Natural killer cell (primary cell): ENCODE measurements at regions not wholly inside any gene's neighbourhood (a gene's known extent, or its start where the extent isn't known, plus 50 kb on each side); places are given as distances from the start of the nearest gene placed in this dataset.

Source experiments
- ATAC-seq, 3 donors: fragments of 150-1000 bp in 2 of 3; fragments of 200-7000 bp in 1 of 3; cut with Tn5 transposase; 1 replicate in 1 of 3; 2 replicates in 2 of 3; pipeline ENCODE4 v1.10.0; 2021; ENCODE audit warnings: mild to moderate bottlenecking in 2 of 3, moderate library complexity in 2 of 3
- DNase-seq, 2 donors: peaks; one replicate each; pipeline versions ENCODE4 v3.0.0 to v3.0.0-alpha.2; 2013 to 2021; ENCODE audit warnings: mixed read lengths in 1 of 2
- H3K27ac ChIP-seq: one replicate; pipeline ENCODE4 v1.5.1; 2013; ENCODE audit warnings: mild to moderate bottlenecking, low read length
- H3K27me3 ChIP-seq: one replicate; pipeline ENCODE4 v1.6.1; 2013; ENCODE audit warnings: low read length; ENCODE audit not compliant: control insufficient read depth, insufficient read depth
- H3K36me3 ChIP-seq: one replicate; pipeline ENCODE4 v1.6.1; 2013; ENCODE audit warnings: low read length; ENCODE audit not compliant: control insufficient read depth, insufficient read depth
- H3K4me1 ChIP-seq: one replicate; pipeline ENCODE4 v1.6.1; 2013; ENCODE audit warnings: low read length; ENCODE audit not compliant: control insufficient read depth, insufficient read depth
- H3K4me3 ChIP-seq: one replicate; pipeline ENCODE4 v1.5.1; 2013; ENCODE audit warnings: low read length
- H3K9me3 ChIP-seq: one replicate; pipeline ENCODE4 v1.6.1; 2013; ENCODE audit warnings: low read length; ENCODE audit not compliant: control insufficient read depth, insufficient read depth
- H3K27ac Mint-ChIP-seq, 2 donors: one replicate each; pipeline ENCODE4 v1.8.0; 2022; ENCODE audit warnings: mild to moderate bottlenecking in 2 of 2, mixed read lengths in 2 of 2, moderate library complexity in 1 of 2
- H3K27me3 Mint-ChIP-seq, 2 donors: one replicate each; pipeline ENCODE4 v1.8.0; 2022; ENCODE audit warnings: low read depth in 2 of 2, mixed read lengths in 2 of 2
- H3K36me3 Mint-ChIP-seq: one replicate; pipeline ENCODE4 v1.8.0; 2022; ENCODE audit warnings: mixed read lengths
- H3K4me1 Mint-ChIP-seq, 2 donors: one replicate each; pipeline ENCODE4 v1.8.0; 2022; ENCODE audit warnings: mixed read lengths in 2 of 2
- H3K4me3 Mint-ChIP-seq: one replicate; pipeline ENCODE4 v1.8.0; 2022; ENCODE audit warnings: mild to moderate bottlenecking, moderate library complexity, mixed read lengths
- H3K9me3 Mint-ChIP-seq, 2 donors: one replicate each; pipeline ENCODE4 v1.8.0; 2022; ENCODE audit warnings: mixed read lengths in 2 of 2
- WGBS: methylation state at CpG from one replicate; pipeline ENCODE4 v1.1.7; 2013; ENCODE audit warnings: missing lambda C conversion rate; ENCODE audit not compliant: insufficient coverage; 5-methylcytosine and 5-hydroxymethylcytosine counted together
- intact Hi-C: fragments of 100-400 bp; cut with micrococcal nuclease; formaldehyde crosslinking; loops from one replicate; pipeline ENCODE4 v1.14.2; 2022
- TF ChIP-seq, protein P1 (sequence below): fragments of 200-600 bp; IDR thresholded peaks from one replicate; pipeline ENCODE4 v1.8.0; 2022; ENCODE audit warnings: antibody characterized with exemption

GRCh38 chr3:152550284-152550683, 281.6 kb downstream of the MBNL1 start:
- Histone ChIP-seq H3K27ac (no peak overlapping the region), H3K4me3 (no peak overlapping the region), H3K27me3 (no peaks in the 10 kb centered on the region), H3K4me1 (no peaks in the 10 kb centered on the region), H3K9me3 (no peaks in the 10 kb centered on the region), H3K36me3 (no peaks in the 10 kb centered on the region)
- Mint-ChIP-seq H3K4me1 (no peaks in the 10 kb centered on the region), H3K4me3 (no peak overlapping the region), H3K27ac (no peak overlapping the region), H3K9me3 (peaks cover 0 to 2% of the 10 kb centered on the region in 2 donors), H3K27me3 (no peaks in the 10 kb centered on the region), H3K36me3 (no peaks in the 10 kb centered on the region)
- no peak for DNase-seq
- TF ChIP-seq, protein P1, sequence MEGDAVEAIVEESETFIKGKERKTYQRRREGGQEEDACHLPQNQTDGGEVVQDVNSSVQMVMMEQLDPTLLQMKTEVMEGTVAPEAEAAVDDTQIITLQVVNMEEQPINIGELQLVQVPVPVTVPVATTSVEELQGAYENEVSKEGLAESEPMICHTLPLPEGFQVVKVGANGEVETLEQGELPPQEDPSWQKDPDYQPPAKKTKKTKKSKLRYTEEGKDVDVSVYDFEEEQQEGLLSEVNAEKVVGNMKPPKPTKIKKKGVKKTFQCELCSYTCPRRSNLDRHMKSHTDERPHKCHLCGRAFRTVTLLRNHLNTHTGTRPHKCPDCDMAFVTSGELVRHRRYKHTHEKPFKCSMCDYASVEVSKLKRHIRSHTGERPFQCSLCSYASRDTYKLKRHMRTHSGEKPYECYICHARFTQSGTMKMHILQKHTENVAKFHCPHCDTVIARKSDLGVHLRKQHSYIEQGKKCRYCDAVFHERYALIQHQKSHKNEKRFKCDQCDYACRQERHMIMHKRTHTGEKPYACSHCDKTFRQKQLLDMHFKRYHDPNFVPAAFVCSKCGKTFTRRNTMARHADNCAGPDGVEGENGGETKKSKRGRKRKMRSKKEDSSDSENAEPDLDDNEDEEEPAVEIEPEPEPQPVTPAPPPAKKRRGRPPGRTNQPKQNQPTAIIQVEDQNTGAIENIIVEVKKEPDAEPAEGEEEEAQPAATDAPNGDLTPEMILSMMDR, result no peak
- 100% methylated on average over 1 of the region's 1 CpG for WGBS
- ATAC-seq, result no peak
- intact Hi-C loops, result no loop called here

- ATAC-seq (no peak), DNase-seq (no peak)
- H3K4me3 ChIP-seq, result no peak overlapping the region
- WGBS, result 91% methylated on average over 3 of the region's 3 CpGs
- intact Hi-C loops, result no loop called here
- no peaks in the 10 kb centered on the region for H3K9me3 Mint-ChIP-seq
- H3K27me3 ChIP-seq, result no peaks in the 10 kb centered on the region
- H3K9me3 ChIP-seq, result no peaks in the 10 kb centered on the region
- no peaks in the 10 kb centered on the region for H3K36me3 Mint-ChIP-seq
- TF ChIP-seq, protein P1, result no peak
- no peaks in the 10 kb centered on the region for H3K27me3 Mint-ChIP-seq
- peaks cover 26 to 27% of the 10 kb centered on the region in 2 donors for H3K4me1 Mint-ChIP-seq
- no peak overlapping the region for H3K4me3 Mint-ChIP-seq
- H3K27ac ChIP-seq, result no peak overlapping the region
- H3K36me3 ChIP-seq, result no peaks in the 10 kb centered on the region
- H3K4me1 ChIP-seq, result no peaks in the 10 kb centered on the region
- no peak overlapping the region for H3K27ac Mint-ChIP-seq
These were observed 280.0 kb upstream of the P2RY1 start for GRCh38 chr3:152554980-152555379.

DNA sequence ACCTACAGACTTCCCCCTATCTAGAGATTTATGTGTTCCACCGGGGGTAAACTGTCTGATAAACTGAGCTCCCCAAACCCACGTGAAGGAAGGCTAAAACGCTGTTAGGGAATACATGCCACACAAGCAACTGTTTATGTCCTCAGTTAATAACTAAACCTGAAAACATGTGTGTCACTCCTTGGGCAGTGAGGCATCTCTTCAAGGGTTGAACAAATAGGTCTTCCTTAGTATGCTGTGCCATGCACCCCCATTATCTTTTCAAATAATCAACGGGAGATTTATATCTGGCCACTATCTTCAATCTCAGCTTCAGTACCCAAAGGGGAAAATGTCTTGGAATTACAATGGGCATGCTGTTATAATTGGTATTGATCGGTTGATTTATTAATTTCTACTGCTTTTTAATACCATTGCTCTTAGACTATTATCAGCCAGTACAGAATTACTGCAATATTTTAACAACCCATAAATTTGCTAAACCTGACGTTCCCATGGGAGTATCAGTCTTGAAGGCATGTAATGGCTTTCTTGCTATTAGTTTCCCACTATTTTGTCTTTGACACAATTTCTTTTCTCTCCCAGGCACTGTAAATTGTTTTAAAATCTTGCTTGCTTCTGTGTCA, 279.2 kb upstream of the P2RY1 start:
- no peaks in the 10 kb centered on the region for H3K9me3 Mint-ChIP-seq
- no peak overlapping the region for H3K4me3 ChIP-seq
- no peaks in the 10 kb centered on the region for H3K27me3 Mint-ChIP-seq
- ATAC-seq, result no peak
- peaks cover 26 to 27% of the 10 kb centered on the region in 2 donors for H3K4me1 Mint-ChIP-seq
- H3K4me1 ChIP-seq, result no peaks in the 10 kb centered on the region
- intact Hi-C loops, result no loop called here
- no peak overlapping the region for H3K27ac ChIP-seq
- H3K36me3 ChIP-seq, result no peaks in the 10 kb centered on the region
- DNase-seq, result no peak
- H3K36me3 Mint-ChIP-seq, result no peaks in the 10 kb centered on the region
- no peaks in the 10 kb centered on the region for H3K9me3 ChIP-seq
- no peak overlapping the region for H3K4me3 Mint-ChIP-seq
- no peaks in the 10 kb centered on the region for H3K27me3 ChIP-seq
- 95% methylated on average over 5 of the region's 6 CpGs for WGBS
- H3K27ac Mint-ChIP-seq, result no peak overlapping the region
- TF ChIP-seq, protein P1, result no peak

DNA sequence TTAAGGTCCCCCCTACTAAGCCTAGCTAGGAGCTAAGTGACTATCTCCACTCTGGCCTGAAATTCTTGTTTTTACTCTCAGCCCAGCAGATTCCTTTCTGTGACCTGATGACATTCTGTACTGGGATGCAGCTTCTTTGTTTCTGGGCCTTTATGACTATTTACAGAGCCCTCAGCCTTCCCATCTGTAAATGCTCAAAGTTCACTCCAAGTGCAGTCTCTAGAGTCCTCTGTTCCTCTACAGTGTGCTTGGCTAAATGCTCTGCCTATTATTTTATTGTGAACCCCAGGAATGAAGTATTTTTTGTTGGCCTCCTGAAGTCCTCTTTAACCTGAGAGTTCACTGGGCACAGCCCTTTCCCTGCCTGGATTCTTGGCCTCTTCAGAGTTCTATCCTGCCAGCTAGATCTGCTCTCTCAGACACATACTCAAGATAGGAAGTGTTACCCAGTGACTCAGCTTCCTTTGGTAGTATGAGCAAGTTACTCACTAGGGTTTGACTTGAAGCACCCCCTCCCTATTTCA, 278.1 kb upstream of the P2RY1 start:
- TF ChIP-seq, protein P1, result no peak
- Mint-ChIP-seq H3K4me3 (peak overlapping the region; percentile 14), H3K27ac (peak overlapping the region; percentile 77 to 85)

More for the DNA sequence above, 278.1 kb upstream of the P2RY1 start:
- no peaks in the 10 kb centered on the region for H3K27me3 Mint-ChIP-seq
- no peak for DNase-seq
- Histone ChIP-seq H3K27me3 (no peaks in the 10 kb centered on the region), H3K27ac (no peak overlapping the region), H3K4me1 (no peaks in the 10 kb centered on the region), H3K4me3 (no peak overlapping the region), H3K36me3 (no peaks in the 10 kb centered on the region), H3K9me3 (no peaks in the 10 kb centered on the region)
- H3K36me3 Mint-ChIP-seq, result no peaks in the 10 kb centered on the region
- no peaks in the 10 kb centered on the region for H3K9me3 Mint-ChIP-seq
- intact Hi-C loops, result no loop called here
- peaks cover 26 to 27% of the 10 kb centered on the region in 2 donors for H3K4me1 Mint-ChIP-seq
- ATAC-seq, result peak; percentile 81 to 88 (median 86)
